ENCODE measurements at regions not wholly inside any gene's neighbourhood (a gene's known extent, or its start where the extent isn't known, plus 50 kb on each side); places are given as distances from the start of the nearest gene placed in this dataset.
A peak's percentile ranks its signal among the peaks of the same experiment; 100 is the strongest.

DNA sequence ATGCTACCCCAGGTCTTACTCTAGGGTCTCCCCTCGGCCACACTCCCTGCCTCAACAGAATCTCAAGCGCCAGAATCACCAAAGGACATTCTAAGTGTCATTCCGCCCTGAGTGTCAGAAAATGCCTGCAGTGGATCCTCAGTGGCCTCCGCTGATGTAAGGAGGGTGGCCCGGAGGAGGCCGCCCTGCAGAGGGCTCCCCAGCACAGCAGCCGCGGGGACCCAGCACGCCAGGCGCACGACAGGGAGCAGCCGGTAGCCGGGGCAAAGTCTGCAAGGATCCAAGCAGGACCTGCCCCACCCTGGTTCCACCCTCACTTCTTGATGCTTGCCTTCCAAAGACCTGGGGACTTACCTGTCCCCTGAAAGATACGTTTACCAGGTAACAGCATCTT, 54.2 kb upstream of the ID2 start:
- H3K36me3 ChIP-seq: no peaks in the 10 kb centered on the region
- no peak overlapping the region for H3K9ac ChIP-seq
- no peaks in the 10 kb centered on the region for H3K4me1 ChIP-seq
- Mint-ChIP-seq H3K27ac (peak overlapping the region; percentile 92), H3K4me3 (no peak overlapping the region), H3K9me3 (no peaks in the 10 kb centered on the region), H3K36me3 (no peaks in the 10 kb centered on the region), H3K27me3 (ENCODE audit: insufficient read depth, low read depth) (peaks cover 6% of the 10 kb centered on the region), H3K4me1 (peaks cover 47% of the 10 kb centered on the region)
- no peaks in the 10 kb centered on the region for H3K27me3 ChIP-seq
- no peak for DNase-seq (ENCODE audit: low spot score)
- no peaks in the 10 kb centered on the region for H4K20me1 ChIP-seq (ENCODE audit: low read depth)
- no peak overlapping the region for H3K27ac ChIP-seq
- no peaks in the 10 kb centered on the region for H3F3A ChIP-seq (ENCODE audit: low read depth)
- H3K4me3 ChIP-seq: no peak overlapping the region
- TF ChIP-seq EZH2 (IDR thresholded peaks at IDR 0.05) (no peak), EZH2phosphoT487 (IDR thresholded peaks at IDR 0.05) (no peak)
- TF ChIP-seq, protein P1, sequence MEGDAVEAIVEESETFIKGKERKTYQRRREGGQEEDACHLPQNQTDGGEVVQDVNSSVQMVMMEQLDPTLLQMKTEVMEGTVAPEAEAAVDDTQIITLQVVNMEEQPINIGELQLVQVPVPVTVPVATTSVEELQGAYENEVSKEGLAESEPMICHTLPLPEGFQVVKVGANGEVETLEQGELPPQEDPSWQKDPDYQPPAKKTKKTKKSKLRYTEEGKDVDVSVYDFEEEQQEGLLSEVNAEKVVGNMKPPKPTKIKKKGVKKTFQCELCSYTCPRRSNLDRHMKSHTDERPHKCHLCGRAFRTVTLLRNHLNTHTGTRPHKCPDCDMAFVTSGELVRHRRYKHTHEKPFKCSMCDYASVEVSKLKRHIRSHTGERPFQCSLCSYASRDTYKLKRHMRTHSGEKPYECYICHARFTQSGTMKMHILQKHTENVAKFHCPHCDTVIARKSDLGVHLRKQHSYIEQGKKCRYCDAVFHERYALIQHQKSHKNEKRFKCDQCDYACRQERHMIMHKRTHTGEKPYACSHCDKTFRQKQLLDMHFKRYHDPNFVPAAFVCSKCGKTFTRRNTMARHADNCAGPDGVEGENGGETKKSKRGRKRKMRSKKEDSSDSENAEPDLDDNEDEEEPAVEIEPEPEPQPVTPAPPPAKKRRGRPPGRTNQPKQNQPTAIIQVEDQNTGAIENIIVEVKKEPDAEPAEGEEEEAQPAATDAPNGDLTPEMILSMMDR (IDR thresholded peaks at IDR 0.05): no peak
- no peak overlapping the region for H3K4me2 ChIP-seq
- H3K9me3 ChIP-seq (ENCODE audit: low read depth): no peaks in the 10 kb centered on the region
- no peaks in the 10 kb centered on the region for H3K79me2 ChIP-seq (ENCODE audit: low read depth)
- no peak overlapping the region for H2AFZ ChIP-seq (replicated peaks)

DNA sequence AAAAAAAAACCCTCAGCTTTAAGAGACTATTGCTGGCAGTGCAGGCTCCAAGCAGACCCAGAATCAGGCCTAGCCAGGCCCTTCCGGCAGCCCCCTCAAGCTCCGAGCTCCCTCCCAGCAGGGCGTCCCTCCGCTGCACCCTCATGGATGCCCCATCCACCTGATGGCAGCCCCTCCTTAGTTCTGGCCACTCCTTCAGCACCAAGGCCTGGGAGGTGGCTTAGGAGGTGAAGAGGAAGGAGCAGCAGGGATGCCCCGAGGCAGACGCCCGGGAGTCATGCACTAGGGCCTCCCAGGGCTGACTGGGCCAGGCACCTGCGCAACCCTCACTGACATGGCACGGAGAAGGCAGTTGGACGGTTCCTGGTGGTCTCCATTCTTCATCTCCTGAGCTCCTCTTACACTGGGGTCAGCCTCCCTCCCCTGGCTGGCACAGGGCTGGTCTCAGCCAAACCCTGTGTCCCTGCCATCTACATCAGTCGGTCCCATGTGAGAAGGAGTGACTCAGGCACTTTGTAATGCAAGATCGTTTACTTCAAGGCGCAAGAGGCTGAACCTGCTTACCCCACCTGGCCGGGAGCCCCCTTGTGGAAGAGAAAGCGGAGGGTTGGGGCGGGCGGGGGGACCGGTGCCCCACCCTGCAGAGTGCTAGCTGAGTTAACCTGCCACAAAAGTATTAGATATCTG, 53.5 kb upstream of the ID2 start:
- Histone ChIP-seq H3K4me2 (no peak overlapping the region), H3K4me1 (no peaks in the 10 kb centered on the region), H3K4me3 (no peak overlapping the region), H3K36me3 (no peaks in the 10 kb centered on the region), H3K27ac (no peak overlapping the region), H4K20me1 (ENCODE audit: low read depth) (no peaks in the 10 kb centered on the region), H3K27me3 (no peaks in the 10 kb centered on the region), H3K9ac (no peak overlapping the region), H3K79me2 (ENCODE audit: low read depth) (no peaks in the 10 kb centered on the region), H3F3A (ENCODE audit: low read depth) (no peaks in the 10 kb centered on the region), H2AFZ (replicated peaks) (no peak overlapping the region), H3K9me3 (ENCODE audit: low read depth) (no peaks in the 10 kb centered on the region)
- TF ChIP-seq EZH2phosphoT487 (IDR thresholded peaks at IDR 0.05) (no peak), EZH2 (IDR thresholded peaks at IDR 0.05) (no peak)
- TF ChIP-seq, protein P1 (IDR thresholded peaks at IDR 0.05): no peak
- Mint-ChIP-seq H3K27ac (peak overlapping the region; percentile 76), H3K27me3 (ENCODE audit: insufficient read depth, low read depth) (peaks cover 9% of the 10 kb centered on the region), H3K4me3 (no peak overlapping the region), H3K9me3 (no peaks in the 10 kb centered on the region), H3K36me3 (no peaks in the 10 kb centered on the region), H3K4me1 (peaks cover 41% of the 10 kb centered on the region)
- DNase-seq (ENCODE audit: low spot score): no peak

DNA sequence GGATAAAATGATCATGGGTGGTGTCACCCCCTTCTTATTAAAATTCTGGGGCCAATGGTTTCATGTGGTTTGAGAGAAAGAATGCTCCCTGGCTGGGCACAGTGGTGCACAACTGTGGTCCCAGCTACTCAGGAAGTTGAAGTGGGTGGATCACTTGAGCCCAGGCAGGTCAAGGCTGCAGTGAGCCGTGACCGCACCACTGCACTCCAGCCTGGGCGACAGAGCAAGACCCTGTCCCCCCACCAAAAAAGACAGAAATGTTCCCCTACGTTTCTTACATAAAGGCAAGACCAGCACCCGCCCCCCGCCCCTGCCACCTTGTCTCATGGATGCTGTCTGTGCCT, 53.0 kb upstream of the ID2 start:
- Mint-ChIP-seq H3K27me3 (ENCODE audit: insufficient read depth, low read depth) (peaks cover 9% of the 10 kb centered on the region), H3K27ac (peak overlapping the region; percentile 23), H3K4me3 (no peak overlapping the region), H3K36me3 (no peaks in the 10 kb centered on the region), H3K4me1 (peaks cover 44% of the 10 kb centered on the region), H3K9me3 (no peaks in the 10 kb centered on the region)
- Histone ChIP-seq H3K4me3 (no peak overlapping the region), H4K20me1 (ENCODE audit: low read depth) (no peaks in the 10 kb centered on the region), H3F3A (ENCODE audit: low read depth) (no peaks in the 10 kb centered on the region), H3K27me3 (no peaks in the 10 kb centered on the region), H3K9ac (no peak overlapping the region), H3K27ac (no peak overlapping the region), H3K79me2 (ENCODE audit: low read depth) (no peaks in the 10 kb centered on the region), H3K36me3 (no peaks in the 10 kb centered on the region), H3K9me3 (ENCODE audit: low read depth) (no peaks in the 10 kb centered on the region), H3K4me1 (no peaks in the 10 kb centered on the region), H2AFZ (replicated peaks) (no peak overlapping the region), H3K4me2 (no peak overlapping the region)
- no peak for DNase-seq (ENCODE audit: low spot score)
- TF ChIP-seq, protein P1 (IDR thresholded peaks at IDR 0.05): no peak
- TF ChIP-seq EZH2 (IDR thresholded peaks at IDR 0.05) (no peak), EZH2phosphoT487 (IDR thresholded peaks at IDR 0.05) (no peak)
